GM12878 (cell line): ENCODE measurements at regions not wholly inside any gene's neighbourhood (a gene's known extent, or its start where the extent isn't known, plus 50 kb on each side); places are given as distances from the start of the nearest gene placed in this dataset.

Experiments
- ATAC-seq: fragments of 200-7000 bp; cut with Tn5 transposase; 3 replicates; pipeline ENCODE4 v1.9.1; 2020; ENCODE audit warnings: mild to moderate bottlenecking, moderate library complexity
- BruUV-seq: library from RNA; stranded (reverse); fragments of 400-500 nt; replicated peaks from 2 replicates; lab custom pipeline; 2021; lab: Mats Ljungman, UMichigan
- CTCF ChIA-PET: fragments of 300-600 bp; sonication (Branson Sonifier 250); formaldehyde crosslinking; extraction: SDS; loops from one replicate; lab custom pipeline; 2021; ENCODE audit warnings: inconsistent platforms; lab: Yijun Ruan, JAX
- POLR2A ChIA-PET: fragments of 350-600 bp; formaldehyde crosslinking; extraction: SDS; loops from one replicate; lab custom pipeline; 2021; ENCODE audit warnings: inconsistent platforms; lab: Charles Lee
- RAD21 ChIA-PET: fragments of 300-600 bp; sonication (Branson Sonifier 250); formaldehyde crosslinking; loops from one replicate; lab custom pipeline; 2023; ENCODE audit warnings: antibody characterized with exemption; ENCODE audit not compliant: unreplicated experiment; lab: Charles Lee
- SMC1A ChIA-PET: fragments of 300-600 bp; sonication (Branson Sonifier 250); formaldehyde crosslinking; loops from one replicate; lab custom pipeline; 2023; ENCODE audit not compliant: unreplicated experiment, uncharacterized antibody; lab: Charles Lee
- DNase-seq: peaks from one replicate; pipeline ENCODE4 v3.0.0-alpha.2; 2011; ENCODE audit warnings: low read depth, low spot score
- FAIRE-seq: peaks from 3 replicates; lab custom pipeline; 2011; peaks lifted over from hg19 to GRCh38; lab: Jason Lieb, UNC
- H2AFZ ChIP-seq: 2 replicates; pipeline ENCODE4 v1.6.0; 2011; ENCODE audit warnings: low read depth, low read length, control low read depth; ENCODE audit not compliant: control insufficient read depth
- H3K27ac ChIP-seq: 2 replicates; pipeline ENCODE4 v1.5.1; 2011; ENCODE audit warnings: control low read depth; ENCODE audit not compliant: control insufficient read depth, insufficient read depth
- H3K27me3 ChIP-seq, 2 experiments: replicated peaks in 1 of 2; 2 replicates each; pipeline versions ENCODE4 v1.6.0 to v1.6.1; 2011; ENCODE audit warnings: low read length in 1 of 2; ENCODE audit not compliant: control insufficient read depth in 2 of 2, insufficient read depth in 2 of 2
- H3K36me3 ChIP-seq, 2 experiments: 2 replicates each; pipeline ENCODE4 v1.5.1; 2011; ENCODE audit warnings: low read length in 1 of 2; ENCODE audit not compliant: control insufficient read depth in 2 of 2, insufficient read depth in 2 of 2
- H3K4me1 ChIP-seq: 2 replicates; pipeline ENCODE4 v1.6.1; 2011; ENCODE audit warnings: mild to moderate bottlenecking, low read length, moderate library complexity, mixed read lengths; ENCODE audit not compliant: control insufficient read depth, insufficient read depth
- H3K4me2 ChIP-seq: 2 replicates; pipeline ENCODE4 v1.6.0; 2011; ENCODE audit warnings: control low read depth; ENCODE audit not compliant: control insufficient read depth, insufficient read depth
- H3K4me3 ChIP-seq: fragments of 200-600 bp; sonication (generic); 2 replicates; pipeline ENCODE4 v1.5.1; 2016
- H3K79me2 ChIP-seq: 2 replicates; pipeline ENCODE4 v1.6.0; 2011; ENCODE audit warnings: low read length; ENCODE audit not compliant: control insufficient read depth, insufficient read depth
- H3K9ac ChIP-seq: 2 replicates; pipeline ENCODE4 v1.8.0; 2011; ENCODE audit warnings: low read length, control low read depth, mixed read lengths; ENCODE audit not compliant: control insufficient read depth, insufficient read depth
- H3K9me3 ChIP-seq: replicated peaks from 3 replicates; pipeline ENCODE4 v1.5.1; 2011; ENCODE audit warnings: mild to moderate bottlenecking, low read length; ENCODE audit not compliant: control insufficient read depth, insufficient read depth
- H4K20me1 ChIP-seq: 2 replicates; pipeline ENCODE4 v1.6.0; 2011; ENCODE audit not compliant: control insufficient read depth, insufficient read depth
- BCL11A ChIP-seq: IDR thresholded peaks from 2 replicates; pipeline ENCODE4 v1.6.1; 2011; ENCODE audit warnings: low read depth, low read length
- CHD1 ChIP-seq: IDR thresholded peaks from 2 replicates; pipeline ENCODE4 v1.6.1; 2012; ENCODE audit warnings: low read depth, low read length, improper control_type of control experiment
- IRF4 ChIP-seq: IDR thresholded peaks from 2 replicates; pipeline ENCODE4 v1.6.1; 2011; ENCODE audit warnings: low read depth, low read length
- LARP7 ChIP-seq: fragments of 450-650 bp; IDR thresholded peaks from 2 replicates; pipeline ENCODE4 v1.6.1; 2017; ENCODE audit warnings: mild to moderate bottlenecking
- MAX ChIP-seq: IDR thresholded peaks from 2 replicates; pipeline ENCODE4 v1.6.1; 2012; ENCODE audit warnings: low read depth, low read length, improper control_type of control experiment
- NBN ChIP-seq: fragments of 450-650 bp; IDR thresholded peaks from 2 replicates; pipeline ENCODE4 v1.6.1; 2016
- RBBP5 ChIP-seq: fragments of 200-600 bp; sonication (generic); conservative IDR thresholded peaks from 2 replicates; pipeline ENCODE4 v1.6.1; 2016
- SUZ12 ChIP-seq: fragments of 200-600 bp; sonication (generic); IDR thresholded peaks from one replicate; pipeline ENCODE4 v1.6.1; 2018; ENCODE audit warnings: antibody characterized with exemption, mild to moderate bottlenecking; ENCODE audit not compliant: unreplicated experiment
- USF2 ChIP-seq: IDR thresholded peaks from 2 replicates; pipeline ENCODE4 v1.6.1; 2011; ENCODE audit warnings: low read depth, low read length, improper control_type of control experiment, borderline replicate concordance
- ZBTB33 ChIP-seq: fragments of 450-650 bp; IDR thresholded peaks from 2 replicates; pipeline ENCODE4 v1.6.1; 2017; ENCODE audit warnings: mild to moderate bottlenecking
- ZNF592 ChIP-seq: fragments of 450-650 bp; IDR thresholded peaks from 2 replicates; pipeline ENCODE4 v1.6.1; 2017; ENCODE audit warnings: mild to moderate bottlenecking, moderate library complexity
- ZNF687 ChIP-seq: fragments of 450-650 bp; IDR thresholded peaks from 2 replicates; pipeline ENCODE4 v1.6.1; 2017; ENCODE audit warnings: mild to moderate bottlenecking, moderate library complexity
- WGBS: methylation state at CpG from one replicate; pipeline ENCODE4 v1.1.6; 2016; ENCODE audit warnings: low lambda C conversion rate; ENCODE audit not compliant: insufficient replicate concordance, insufficient coverage; ENCODE audit errors: missing lambda C conversion rate; 5-methylcytosine and 5-hydroxymethylcytosine counted together
- in situ Hi-C: fragments of 300-500 bp; cut with MboI; formaldehyde crosslinking; loops from 9 replicates; pipeline ENCODE4 v1.14.3; 2018; ENCODE audit warnings: mixed read lengths
- intact Hi-C: fragments of 100-400 bp; cut with micrococcal nuclease; formaldehyde crosslinking; loops from one replicate; pipeline ENCODE4 v1.14.2; 2022; ENCODE audit not compliant: unreplicated experiment

DNA sequence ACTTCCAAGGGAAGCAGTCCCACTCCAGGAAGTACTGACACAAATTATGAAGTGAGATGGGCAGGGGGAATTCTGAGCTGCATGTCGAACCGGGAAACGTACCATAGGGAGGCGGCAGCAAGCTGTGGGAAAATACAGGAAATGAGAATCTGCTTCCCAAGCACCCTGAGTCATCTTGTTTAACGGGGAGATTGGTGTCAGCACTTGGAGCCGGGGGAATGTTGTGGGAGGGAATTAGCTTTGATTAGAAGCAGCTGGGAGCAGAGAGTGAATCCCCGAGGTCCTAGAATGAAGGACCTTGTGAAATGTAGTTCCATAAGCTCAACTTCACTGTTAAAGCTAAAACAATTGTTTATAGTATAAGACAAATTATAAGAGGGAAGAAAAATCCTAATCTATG lies 141.4 kb upstream of the PRKCQ start:
- intact Hi-C loops (no loop called here), in situ Hi-C loops (no loop called here)
- FAIRE-seq (no peak), ATAC-seq (no peak), DNase-seq (no peak)
- no peak overlapping the region for H3K27ac ChIP-seq
- H3K9me3 ChIP-seq = no peaks in the 10 kb centered on the region; the same call in 2 of the 3 replicates
- CTCF ChIA-PET = no interaction called here
- SMC1A ChIA-PET = no interaction called here
- H3K9ac ChIP-seq = no peak overlapping the region
- no peaks in the 10 kb centered on the region for H3K79me2 ChIP-seq
- H4K20me1 ChIP-seq = no peaks in the 10 kb centered on the region
- H2AFZ ChIP-seq = no peak overlapping the region
- H3K36me3 ChIP-seq = no peaks in the 10 kb centered on the region
- H3K4me2 ChIP-seq = no peak overlapping the region
- RAD21 ChIA-PET = no interaction called here
- H3K4me1 ChIP-seq = no peaks in the 10 kb centered on the region
- WGBS = 16% methylated on average over 7 of the region's 7 CpGs
- H3K27me3 ChIP-seq = no peaks in the 10 kb centered on the region
- POLR2A ChIA-PET = no interaction called here
- BruUV-seq = no TSS peak
- no peak overlapping the region for H3K4me3 ChIP-seq
- no peak for TF ChIP-seq ZBTB33
- no peak for TF ChIP-seq MAX
- no peak for TF ChIP-seq ZNF687
- no peak for TF ChIP-seq NBN
- no peak for TF ChIP-seq BCL11A
- no peak for TF ChIP-seq ZNF592
- no peak for TF ChIP-seq SUZ12
- TF ChIP-seq LARP7 = no peak
- no peak for TF ChIP-seq RBBP5
- no peak for TF ChIP-seq IRF4
- no peak for TF ChIP-seq USF2
- TF ChIP-seq CHD1 = no peak
